SH-SY5Y (cell line): ENCODE measurements at regions not wholly inside any gene's neighbourhood (a gene's known extent, or its start where the extent isn't known, plus 50 kb on each side); places are given as distances from the start of the nearest gene placed in this dataset.

Experiments
- GATA2 ChIP-seq: IDR thresholded peaks from 2 replicates; pipeline ENCODE4 v1.6.1; 2011; ENCODE audit warnings: mild to moderate bottlenecking, low read depth, low read length
- GATA3 ChIP-seq: IDR thresholded peaks from 2 replicates; pipeline ENCODE4 v1.6.1; 2011; ENCODE audit warnings: low read depth, mild to moderate bottlenecking, low read length, moderate library complexity

DNA sequence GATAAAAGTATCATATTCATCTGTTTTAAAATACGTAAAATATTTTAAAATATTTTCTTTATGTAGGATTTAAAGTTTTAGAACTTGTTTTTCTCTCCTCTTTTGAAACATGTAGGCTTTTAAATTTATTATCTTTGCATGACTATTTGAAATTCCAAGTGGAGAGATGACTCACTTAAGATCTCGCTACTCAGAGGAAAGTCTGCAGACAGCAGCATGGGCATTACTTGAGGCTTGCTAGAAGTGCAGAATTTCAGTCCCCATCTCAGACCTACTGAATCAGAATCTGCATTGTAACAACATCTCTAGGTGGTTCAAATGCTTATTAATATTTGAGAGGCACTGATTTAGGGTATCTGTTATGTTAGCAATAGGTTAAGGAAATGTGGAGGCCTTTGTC, 225.7 kb upstream of the ARX start:
- TF ChIP-seq GATA2: no peak
- no peak for TF ChIP-seq GATA3
